ENCODE measurements at regions not wholly inside any gene's neighbourhood (a gene's known extent, or its start where the extent isn't known, plus 50 kb on each side); places are given as distances from the start of the nearest gene placed in this dataset.

DNA sequence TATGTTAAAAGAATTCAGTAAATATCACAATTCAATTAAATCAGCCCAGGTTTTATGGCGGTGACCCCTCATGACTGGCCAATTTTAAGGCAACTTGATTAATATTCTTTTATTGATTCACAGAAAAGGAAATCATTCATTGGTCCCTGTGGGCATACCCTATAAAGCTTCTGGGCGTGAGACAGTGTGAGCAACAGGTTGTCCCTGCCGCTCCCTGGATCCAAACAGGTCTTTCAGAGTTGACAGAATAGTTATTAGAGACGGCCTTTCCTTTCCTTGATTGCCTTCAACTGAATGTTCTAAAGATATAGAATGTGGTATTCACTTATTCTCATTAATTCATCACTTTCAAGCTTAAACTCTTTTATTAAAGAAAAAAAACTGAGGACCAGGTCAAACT is 433.9 kb downstream of the KCNJ2 start:
- TF ChIP-seq, protein P1, sequence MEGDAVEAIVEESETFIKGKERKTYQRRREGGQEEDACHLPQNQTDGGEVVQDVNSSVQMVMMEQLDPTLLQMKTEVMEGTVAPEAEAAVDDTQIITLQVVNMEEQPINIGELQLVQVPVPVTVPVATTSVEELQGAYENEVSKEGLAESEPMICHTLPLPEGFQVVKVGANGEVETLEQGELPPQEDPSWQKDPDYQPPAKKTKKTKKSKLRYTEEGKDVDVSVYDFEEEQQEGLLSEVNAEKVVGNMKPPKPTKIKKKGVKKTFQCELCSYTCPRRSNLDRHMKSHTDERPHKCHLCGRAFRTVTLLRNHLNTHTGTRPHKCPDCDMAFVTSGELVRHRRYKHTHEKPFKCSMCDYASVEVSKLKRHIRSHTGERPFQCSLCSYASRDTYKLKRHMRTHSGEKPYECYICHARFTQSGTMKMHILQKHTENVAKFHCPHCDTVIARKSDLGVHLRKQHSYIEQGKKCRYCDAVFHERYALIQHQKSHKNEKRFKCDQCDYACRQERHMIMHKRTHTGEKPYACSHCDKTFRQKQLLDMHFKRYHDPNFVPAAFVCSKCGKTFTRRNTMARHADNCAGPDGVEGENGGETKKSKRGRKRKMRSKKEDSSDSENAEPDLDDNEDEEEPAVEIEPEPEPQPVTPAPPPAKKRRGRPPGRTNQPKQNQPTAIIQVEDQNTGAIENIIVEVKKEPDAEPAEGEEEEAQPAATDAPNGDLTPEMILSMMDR (IDR thresholded peaks at IDR 0.05): no peak
- no peak for TF ChIP-seq STAT6 (CRISPR knock-in tag; conservative IDR thresholded peaks at IDR 0.05; ENCODE audit: low read depth)
- TF ChIP-seq JUN (CRISPR knock-in tag; IDR thresholded peaks at IDR 0.05): no peak
- no peak for TF ChIP-seq SMAD3 (CRISPR knock-in tag; IDR thresholded peaks at IDR 0.05; ENCODE audit: borderline replicate concordance)
- no peak for TF ChIP-seq ATF2 (CRISPR knock-in tag; IDR thresholded peaks at IDR 0.05; ENCODE audit: borderline replicate concordance, low read depth)
- TF ChIP-seq, protein P2, sequence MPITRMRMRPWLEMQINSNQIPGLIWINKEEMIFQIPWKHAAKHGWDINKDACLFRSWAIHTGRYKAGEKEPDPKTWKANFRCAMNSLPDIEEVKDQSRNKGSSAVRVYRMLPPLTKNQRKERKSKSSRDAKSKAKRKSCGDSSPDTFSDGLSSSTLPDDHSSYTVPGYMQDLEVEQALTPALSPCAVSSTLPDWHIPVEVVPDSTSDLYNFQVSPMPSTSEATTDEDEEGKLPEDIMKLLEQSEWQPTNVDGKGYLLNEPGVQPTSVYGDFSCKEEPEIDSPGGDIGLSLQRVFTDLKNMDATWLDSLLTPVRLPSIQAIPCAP (CRISPR knock-in tag; IDR thresholded peaks at IDR 0.05): no peak
- TF ChIP-seq NFYB (CRISPR knock-in tag; conservative IDR thresholded peaks at IDR 0.05; ENCODE audit: low read depth): no peak
- no peak for TF ChIP-seq NR3C1 (CRISPR knock-in tag; conservative IDR thresholded peaks at IDR 0.05; ENCODE audit: low read depth)
- TF ChIP-seq TEAD4 (CRISPR knock-in tag; IDR thresholded peaks at IDR 0.05): no peak
- no peak for TF ChIP-seq MAX (CRISPR knock-in tag; IDR thresholded peaks at IDR 0.05)
